NCI-H524 (cell line): ENCODE measurements at regions not wholly inside any gene's neighbourhood (a gene's known extent, or its start where the extent isn't known, plus 50 kb on each side); places are given as distances from the start of the nearest gene placed in this dataset.
A peak's percentile ranks its signal among the peaks of the same experiment; 100 is the strongest.
"Not testable (repeated sequence)": the region's sequence is repeated elsewhere in the genome, so short reads cannot be mapped to it uniquely, and the experiment has no call there.

Experiments
- DNase-seq, 2 experiments: peaks; one replicate each; lab custom pipeline; 2025; lab: John Stamatoyannopoulos, UW

- no peak for DNase-seq
These were observed 777.1 kb downstream of the CDH18 start for GRCh38 chr5:19210886-19211285.

- DNase-seq: peak; percentile 65 to 87
These were observed 758.7 kb downstream of the CDH18 start for GRCh38 chr5:19229179-19229835.

- no peak for DNase-seq
These were observed 754.4 kb downstream of the CDH18 start for GRCh38 chr5:19233573-19233972.

- DNase-seq: no peak
These were observed 752.9 kb downstream of the CDH18 start for GRCh38 chr5:19235101-19235584.

GRCh38 chr5:19240170-19240569 is 747.8 kb downstream of the CDH18 start:
- peak in 1 of 2 experiments; percentile 41 for DNase-seq

GRCh38 chr5:19241690-19242089 is 746.3 kb downstream of the CDH18 start:
- no peak for DNase-seq

- not testable (repeated sequence) for DNase-seq
These were observed 741.8 kb downstream of the CDH18 start for GRCh38 chr5:19246191-19246590.

- no peak for DNase-seq
These were observed 740.7 kb downstream of the CDH18 start for GRCh38 chr5:19247302-19247701.

- DNase-seq: no peak
These were observed 732.0 kb downstream of the CDH18 start for GRCh38 chr5:19256036-19256435.

GRCh38 chr5:19258686-19259085 is 729.3 kb downstream of the CDH18 start:
- no peak for DNase-seq

GRCh38 chr5:19261879-19262278 is 726.1 kb downstream of the CDH18 start:
- peak in 1 of 2 experiments; percentile 16 for DNase-seq

- DNase-seq: no peak
These were observed 723.2 kb downstream of the CDH18 start for GRCh38 chr5:19264821-19265220.

GRCh38 chr5:19266791-19267190 is 721.2 kb downstream of the CDH18 start:
- peak in 1 of 2 experiments; percentile 82 for DNase-seq

GRCh38 chr5:19270153-19270552 is 717.8 kb downstream of the CDH18 start:
- peak; percentile 98 to 100 for DNase-seq

GRCh38 chr5:19274578-19274977 is 713.4 kb downstream of the CDH18 start:
- DNase-seq: no peak

GRCh38 chr5:19285286-19285685 is 702.7 kb downstream of the CDH18 start:
- DNase-seq: no peak

- not testable (repeated sequence) for DNase-seq
These were observed 700.3 kb downstream of the CDH18 start for GRCh38 chr5:19287548-19288277.

- DNase-seq: not testable (repeated sequence)
These were observed 699.7 kb downstream of the CDH18 start for GRCh38 chr5:19288311-19288710.

- DNase-seq: no peak
These were observed 690.1 kb downstream of the CDH18 start for GRCh38 chr5:19297934-19298333.

- DNase-seq: peak; percentile 38 to 83
These were observed 686.7 kb downstream of the CDH18 start for GRCh38 chr5:19301271-19301670.

GRCh38 chr5:19314840-19315239 is 673.2 kb downstream of the CDH18 start:
- no peak for DNase-seq

GRCh38 chr5:19319252-19319651 is 668.7 kb downstream of the CDH18 start:
- DNase-seq: no peak
